ENCODE measurements at regions not wholly inside any gene's neighbourhood (a gene's known extent, or its start where the extent isn't known, plus 50 kb on each side); places are given as distances from the start of the nearest gene placed in this dataset.

DNA sequence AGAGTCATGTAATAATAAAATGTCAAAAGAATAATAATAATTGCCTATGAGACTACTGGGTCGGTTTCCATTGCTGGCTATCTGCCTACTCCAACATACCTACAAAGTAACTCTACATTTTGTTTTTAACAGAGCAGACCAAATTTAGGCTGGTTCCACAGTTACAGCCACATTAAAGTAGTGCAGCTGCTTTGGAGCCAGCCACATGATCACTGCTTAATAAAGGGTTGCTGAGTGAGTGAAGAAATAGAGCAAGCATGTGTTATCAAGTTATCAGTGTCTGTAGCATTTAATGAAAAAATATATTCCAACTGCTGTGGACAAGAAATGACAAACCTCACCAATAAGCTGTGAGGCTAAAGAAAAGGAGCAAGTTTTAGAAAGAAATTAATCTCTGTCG, 782.3 kb downstream of the PCDH18 start:
- DNase-seq (ENCODE audit: low read depth in 2 of 2): no peak
- no peak for TF ChIP-seq CTCF (IDR thresholded peaks at IDR 0.05; ENCODE audit: low read depth, low read length)
- no peak overlapping the region for H3K4me3 ChIP-seq (replicated peaks in 1 of 2; ENCODE audit: low read depth in 2 of 2, low read length in 2 of 2)

- no peak for TF ChIP-seq CTCF (IDR thresholded peaks at IDR 0.05; ENCODE audit: low read depth, low read length)
- DNase-seq (ENCODE audit: low read depth in 2 of 2): no peak
- H3K4me3 ChIP-seq (replicated peaks in 1 of 2; ENCODE audit: low read depth in 2 of 2, low read length in 2 of 2): no peak overlapping the region
Observed at GRCh38 chr4:136748773-136749172, 783.5 kb downstream of the PCDH18 start.

GRCh38 chr4:136748165-136748564, 784.1 kb downstream of the PCDH18 start:
- no peak for DNase-seq (ENCODE audit: low read depth in 2 of 2)
- no peak for TF ChIP-seq CTCF (IDR thresholded peaks at IDR 0.05; ENCODE audit: low read depth, low read length)
- H3K4me3 ChIP-seq (replicated peaks in 1 of 2; ENCODE audit: low read depth in 2 of 2, low read length in 2 of 2): no peak overlapping the region

DNA sequence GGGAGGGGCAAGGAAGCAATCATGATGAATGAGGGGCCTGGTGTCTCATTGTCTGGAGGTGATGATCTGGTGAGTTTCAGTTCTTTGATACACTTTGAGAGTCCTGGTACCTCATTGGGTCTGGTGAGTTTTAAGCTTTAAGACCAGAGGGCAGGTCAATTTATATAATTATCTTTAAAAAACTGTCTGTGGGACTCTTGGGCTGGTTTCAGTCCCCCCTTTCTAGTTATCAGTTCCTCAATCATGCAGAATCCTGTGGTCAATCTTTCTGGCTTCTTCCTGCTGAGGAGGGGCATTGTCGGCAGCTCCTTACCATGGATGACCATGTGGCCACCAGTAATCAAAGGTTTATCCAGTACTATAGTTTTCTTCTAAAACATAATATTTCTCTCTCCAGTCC, 789.1 kb downstream of the PCDH18 start:
- no peak for TF ChIP-seq CTCF (IDR thresholded peaks at IDR 0.05; ENCODE audit: low read depth, low read length)
- DNase-seq (ENCODE audit: low read depth in 2 of 2): no peak
- no peak overlapping the region for H3K4me3 ChIP-seq (replicated peaks in 1 of 2; ENCODE audit: low read depth in 2 of 2, low read length in 2 of 2)

DNA sequence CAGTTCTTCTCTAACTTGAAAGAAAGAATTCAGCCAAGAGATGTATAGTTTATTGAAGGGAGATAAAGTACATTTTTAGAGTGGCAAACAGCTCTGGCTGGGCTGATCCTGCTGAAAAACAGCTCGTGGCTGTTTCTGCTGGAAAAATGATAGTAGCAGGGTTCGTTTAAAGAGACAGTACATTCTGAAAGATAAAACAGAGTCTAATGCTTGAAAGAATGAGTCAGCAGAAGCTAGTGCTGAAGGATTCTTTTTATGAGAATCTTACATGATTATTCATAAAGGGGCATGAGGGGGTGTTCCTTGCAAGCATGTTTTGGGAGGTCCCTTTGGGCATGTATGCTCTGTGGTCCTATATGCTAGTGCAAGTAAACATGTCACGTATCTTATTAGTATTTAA, 790.0 kb downstream of the PCDH18 start:
- TF ChIP-seq CTCF (IDR thresholded peaks at IDR 0.05; ENCODE audit: low read depth, low read length): no peak
- DNase-seq (ENCODE audit: low read depth in 2 of 2): peak; percentile 43 to 60
- H3K4me3 ChIP-seq (replicated peaks in 1 of 2; ENCODE audit: low read depth in 2 of 2, low read length in 2 of 2): no peak overlapping the region

GRCh38 chr4:136741468-136741867, 790.8 kb downstream of the PCDH18 start:
- TF ChIP-seq CTCF (IDR thresholded peaks at IDR 0.05; ENCODE audit: low read depth, low read length): no peak
- no peak overlapping the region for H3K4me3 ChIP-seq (replicated peaks in 1 of 2; ENCODE audit: low read depth in 2 of 2, low read length in 2 of 2)
- peak; percentile 41 to 62 for DNase-seq (ENCODE audit: low read depth in 2 of 2)

- H3K4me3 ChIP-seq (replicated peaks in 1 of 2; ENCODE audit: low read depth in 2 of 2, low read length in 2 of 2): no peak overlapping the region
- DNase-seq (ENCODE audit: low read depth in 2 of 2): no peak
- TF ChIP-seq CTCF (IDR thresholded peaks at IDR 0.05; ENCODE audit: low read depth, low read length): no peak
Observed at GRCh38 chr4:136740326-136740725, 792.0 kb downstream of the PCDH18 start.

All from cardiac fibroblast (primary cell).